T-helper 2 cell treated with Interferon-gamma antibody and Interleukin-4, amounts not matched to agents 5 μg/mL and 100 μg/mL, for 36 hours (primary cell): ENCODE measurements at regions not wholly inside any gene's neighbourhood (a gene's known extent, or its start where the extent isn't known, plus 50 kb on each side); places are given as distances from the start of the nearest gene placed in this dataset.

Experiments
- DNase-seq: peaks from one replicate; pipeline ENCODE4 v3.0.0; 2021; ENCODE audit warnings: low spot score
- H3K27ac Mint-ChIP-seq: one replicate; pipeline ENCODE4 v1.8.0; 2021; ENCODE audit warnings: mild to moderate bottlenecking, mixed read lengths
- H3K27me3 Mint-ChIP-seq: one replicate; pipeline ENCODE4 v1.8.0; 2021; ENCODE audit warnings: low read depth, mixed read lengths
- H3K36me3 Mint-ChIP-seq: one replicate; pipeline ENCODE4 v1.8.0; 2021; ENCODE audit warnings: low read depth, mixed read lengths
- H3K4me1 Mint-ChIP-seq: one replicate; pipeline ENCODE4 v1.8.0; 2021; ENCODE audit warnings: low read depth, mixed read lengths
- H3K4me3 Mint-ChIP-seq: one replicate; pipeline ENCODE4 v1.8.0; 2022; ENCODE audit warnings: mild to moderate bottlenecking, moderate library complexity, mixed read lengths
- H3K9me3 Mint-ChIP-seq: one replicate; pipeline ENCODE4 v1.8.0; 2021; ENCODE audit warnings: mixed read lengths

DNA sequence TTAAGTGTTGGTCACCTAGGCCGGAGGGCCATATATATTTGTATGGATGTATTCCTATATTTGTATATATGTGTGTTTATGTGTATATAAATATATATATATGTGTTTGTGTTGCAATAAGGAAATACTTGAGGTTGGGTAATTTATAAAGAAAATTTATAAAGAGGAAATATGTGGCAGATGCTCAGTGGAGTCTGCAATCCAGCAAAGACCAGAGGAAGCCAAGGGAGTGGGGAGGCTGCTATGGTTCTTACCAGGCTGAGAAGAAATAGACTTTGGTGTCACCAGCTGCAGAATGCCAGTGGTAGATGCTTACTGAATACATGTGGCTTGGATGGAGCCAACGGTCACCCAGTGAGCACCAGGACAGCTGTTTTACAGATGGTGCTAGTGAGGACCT lies 97.4 kb upstream of the ELOVL5 start:
- peaks cover 2% of the 10 kb centered on the region for H3K4me1 Mint-ChIP-seq
- H3K27me3 Mint-ChIP-seq = peaks cover 13% of the 10 kb centered on the region
- no peak for DNase-seq
- H3K9me3 Mint-ChIP-seq = no peaks in the 10 kb centered on the region
- H3K27ac Mint-ChIP-seq = no peak overlapping the region
- H3K36me3 Mint-ChIP-seq = no peaks in the 10 kb centered on the region
- no peak overlapping the region for H3K4me3 Mint-ChIP-seq

DNA sequence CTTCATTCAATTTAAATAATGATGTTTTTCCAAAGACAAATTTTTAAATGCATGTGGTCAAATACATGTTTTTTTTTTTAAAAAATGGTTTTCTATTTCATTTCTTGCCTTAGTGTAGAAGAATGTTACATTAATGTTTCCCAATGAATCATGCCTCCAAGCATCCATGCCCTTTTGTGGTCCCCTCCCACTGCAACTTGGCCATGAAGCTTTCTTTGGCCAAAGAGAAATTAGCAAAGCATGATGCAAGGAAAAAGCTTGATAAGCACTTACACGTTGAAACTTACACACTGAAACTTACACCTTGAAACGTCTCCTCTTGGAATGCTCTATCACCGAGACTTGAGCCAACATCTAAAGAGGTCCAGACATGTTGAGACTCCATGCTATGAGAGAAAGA lies 93.0 kb upstream of the ELOVL5 start:
- Mint-ChIP-seq H3K36me3 (no peaks in the 10 kb centered on the region), H3K27ac (no peak overlapping the region), H3K4me1 (peaks cover 18% of the 10 kb centered on the region), H3K9me3 (no peaks in the 10 kb centered on the region), H3K4me3 (no peak overlapping the region), H3K27me3 (peaks cover 11% of the 10 kb centered on the region)
- DNase-seq = no peak

DNA sequence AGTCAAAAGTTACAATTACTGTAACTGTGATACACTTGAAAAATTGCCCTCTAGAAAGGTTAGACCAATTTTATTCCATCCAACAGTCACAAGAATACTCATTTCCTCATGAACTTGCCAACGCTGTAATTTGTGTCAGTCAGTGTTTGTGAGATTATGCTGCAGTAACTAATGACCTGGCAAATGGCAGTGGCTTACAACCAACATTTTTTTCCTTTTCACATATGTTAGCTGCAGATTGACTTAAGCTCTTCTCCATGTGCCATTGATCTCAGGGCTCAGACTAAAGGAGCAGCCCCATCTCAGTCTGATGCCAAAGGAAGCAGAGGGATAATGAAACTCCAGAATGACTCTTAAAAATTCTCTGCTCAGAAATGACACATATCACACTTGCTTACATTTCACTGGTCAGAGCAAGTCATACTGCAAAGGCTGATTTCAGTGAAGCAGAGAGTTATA lies 92.3 kb upstream of the ELOVL5 start:
- no peaks in the 10 kb centered on the region for H3K36me3 Mint-ChIP-seq
- DNase-seq = peak; percentile 17
- H3K27ac Mint-ChIP-seq = no peak overlapping the region
- no peaks in the 10 kb centered on the region for H3K9me3 Mint-ChIP-seq
- peaks cover 8% of the 10 kb centered on the region for H3K27me3 Mint-ChIP-seq
- peaks cover 21% of the 10 kb centered on the region for H3K4me1 Mint-ChIP-seq
- H3K4me3 Mint-ChIP-seq = no peak overlapping the region

DNA sequence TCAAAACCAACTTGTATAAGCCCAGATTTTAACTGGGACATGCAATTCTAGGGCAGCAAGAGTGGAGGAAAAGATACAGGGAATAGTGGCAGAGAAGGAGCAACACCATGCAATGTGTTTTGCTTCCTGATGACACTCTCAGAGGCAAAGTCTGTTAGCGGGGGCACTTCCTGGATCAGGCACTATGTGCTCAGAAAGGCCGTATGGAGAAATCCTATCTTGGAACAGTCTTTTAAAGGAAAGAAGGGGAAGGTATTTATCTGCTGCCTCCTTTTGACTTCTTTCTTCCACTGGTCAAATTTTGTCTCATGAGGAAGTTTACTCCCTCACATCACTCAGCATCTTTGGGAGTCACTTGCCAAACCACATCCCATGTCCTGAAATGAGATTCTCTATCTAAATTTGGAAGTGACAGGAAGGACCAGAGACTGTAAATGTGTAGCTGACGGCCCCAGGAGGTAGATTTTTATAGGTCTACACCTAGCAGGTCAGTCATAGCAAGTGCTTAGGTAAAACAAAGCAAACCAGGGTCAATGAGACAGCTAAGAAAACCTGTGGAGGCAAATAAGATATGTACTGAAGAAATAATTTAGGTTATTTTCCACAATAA lies 91.7 kb upstream of the ELOVL5 start:
- H3K4me1 Mint-ChIP-seq = peaks cover 21% of the 10 kb centered on the region
- no peaks in the 10 kb centered on the region for H3K9me3 Mint-ChIP-seq
- no peaks in the 10 kb centered on the region for H3K36me3 Mint-ChIP-seq
- no peak overlapping the region for H3K4me3 Mint-ChIP-seq
- peaks cover 6% of the 10 kb centered on the region for H3K27me3 Mint-ChIP-seq
- no peak for DNase-seq
- no peak overlapping the region for H3K27ac Mint-ChIP-seq

DNA sequence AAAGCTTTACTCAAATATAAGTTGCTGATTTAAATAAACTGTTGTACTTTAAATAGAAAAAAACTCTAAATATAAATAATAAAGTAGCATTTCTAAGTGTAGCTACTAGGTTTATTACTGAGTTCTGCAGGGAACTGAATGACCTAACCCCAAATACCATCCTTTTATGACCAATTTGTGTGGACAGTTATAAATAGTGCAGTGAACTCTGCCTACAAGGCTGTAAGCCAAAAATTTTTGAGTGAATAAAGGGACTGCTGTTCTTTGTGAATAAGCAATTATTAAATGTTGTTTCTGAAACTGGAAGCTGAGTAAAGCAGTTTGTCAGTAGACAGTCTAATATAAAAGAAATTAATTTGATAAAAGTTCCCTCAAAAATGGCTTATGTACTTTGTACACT lies 90.8 kb upstream of the ELOVL5 start:
- H3K36me3 Mint-ChIP-seq = no peaks in the 10 kb centered on the region
- H3K4me1 Mint-ChIP-seq = peaks cover 21% of the 10 kb centered on the region
- peaks cover 5% of the 10 kb centered on the region for H3K27me3 Mint-ChIP-seq
- no peak overlapping the region for H3K4me3 Mint-ChIP-seq
- no peaks in the 10 kb centered on the region for H3K9me3 Mint-ChIP-seq
- no peak for DNase-seq
- H3K27ac Mint-ChIP-seq = no peak overlapping the region

DNA sequence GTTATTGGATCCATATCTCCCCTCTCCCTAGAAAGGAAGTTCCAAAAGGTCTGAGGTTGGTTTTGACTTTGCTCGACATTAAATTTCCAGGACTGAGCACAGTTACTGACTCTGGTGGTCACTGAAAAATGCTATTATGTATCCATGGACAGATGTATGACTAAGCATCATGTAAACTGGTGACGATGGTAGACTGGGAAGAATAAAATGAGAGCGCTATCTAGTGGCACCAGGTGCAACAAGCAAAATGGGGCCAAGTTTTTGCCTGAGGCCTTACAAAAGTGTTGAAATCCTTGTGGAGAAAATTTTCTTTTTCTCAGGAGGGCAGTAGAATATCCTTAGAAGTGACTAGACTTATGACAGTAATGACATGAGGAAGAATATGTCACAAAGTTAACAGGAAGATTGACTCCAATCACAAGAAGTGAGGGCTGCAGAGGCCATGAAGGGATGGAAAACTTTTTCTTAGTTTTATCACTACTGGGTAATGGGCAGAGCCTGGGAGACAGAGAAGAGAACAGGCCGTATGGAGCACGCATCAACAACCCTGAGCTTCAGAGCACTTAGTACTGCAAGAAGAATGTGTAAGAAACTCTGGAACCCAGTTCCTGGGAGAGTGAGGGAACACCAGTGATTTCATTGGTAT lies 88.9 kb upstream of the ELOVL5 start:
- no peak overlapping the region for H3K27ac Mint-ChIP-seq
- no peaks in the 10 kb centered on the region for H3K36me3 Mint-ChIP-seq
- DNase-seq = peak; percentile 11
- peaks cover 21% of the 10 kb centered on the region for H3K4me1 Mint-ChIP-seq
- no peak overlapping the region for H3K4me3 Mint-ChIP-seq
- H3K9me3 Mint-ChIP-seq = no peaks in the 10 kb centered on the region
- peaks cover 2% of the 10 kb centered on the region for H3K27me3 Mint-ChIP-seq

DNA sequence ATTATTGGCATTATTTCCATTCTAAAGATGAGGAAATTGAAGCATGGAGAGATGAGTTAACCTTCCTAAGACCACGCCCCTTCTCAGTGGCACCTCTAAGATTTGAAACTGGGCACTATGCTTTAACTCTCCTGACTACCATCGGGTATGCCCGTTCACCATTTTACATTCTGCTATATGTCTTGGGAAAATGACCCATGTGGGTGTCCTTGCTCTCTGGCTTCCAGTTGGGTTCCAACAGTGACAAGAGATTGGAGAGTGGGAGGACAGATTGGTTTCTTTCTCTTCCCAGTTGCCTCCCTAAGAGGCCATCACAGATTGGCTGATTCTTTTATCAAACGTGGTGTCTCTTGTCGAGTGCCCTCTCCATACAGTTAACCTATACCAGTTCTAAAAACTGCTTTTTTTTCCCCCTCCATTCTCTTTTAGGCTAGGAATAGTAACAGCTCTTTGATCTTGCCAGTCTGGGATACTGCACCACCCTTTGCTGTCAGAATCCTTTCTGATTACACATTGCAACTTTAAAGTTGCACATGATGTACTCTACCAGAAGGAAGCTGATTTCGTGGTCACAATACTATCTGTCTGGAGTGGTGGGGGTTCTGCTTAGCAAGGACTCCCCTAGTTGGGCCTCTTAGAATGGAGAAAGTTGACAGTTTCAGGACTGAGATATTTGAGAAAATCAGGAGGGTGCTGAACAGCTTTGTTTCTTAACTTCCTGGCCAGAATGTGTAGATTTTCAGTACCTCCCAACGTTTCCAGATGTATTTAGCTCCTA lies 88.0 kb upstream of the ELOVL5 start:
- H3K4me1 Mint-ChIP-seq = peaks cover 24% of the 10 kb centered on the region
- H3K9me3 Mint-ChIP-seq = no peaks in the 10 kb centered on the region
- no peak for DNase-seq
- no peak overlapping the region for H3K27ac Mint-ChIP-seq
- no peaks in the 10 kb centered on the region for H3K36me3 Mint-ChIP-seq
- peaks cover 2% of the 10 kb centered on the region for H3K27me3 Mint-ChIP-seq
- H3K4me3 Mint-ChIP-seq = no peak overlapping the region

DNA sequence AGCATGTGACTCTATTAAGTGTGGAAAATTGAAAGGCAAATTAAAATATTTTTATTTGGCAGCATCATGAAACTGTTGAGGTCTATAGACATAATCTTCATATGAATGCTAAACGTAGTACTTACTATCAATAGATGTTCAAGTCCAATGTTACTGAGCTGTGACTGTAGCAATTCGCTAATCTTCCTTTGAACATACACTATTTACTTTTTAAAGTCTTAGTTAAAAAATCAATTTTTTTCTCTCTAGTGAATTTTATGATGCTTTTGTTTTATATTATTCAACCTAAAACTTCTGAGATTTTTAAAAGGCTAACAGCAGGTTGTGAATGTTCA lies 85.2 kb upstream of the ELOVL5 start:
- peaks cover 22% of the 10 kb centered on the region for H3K4me1 Mint-ChIP-seq
- H3K27ac Mint-ChIP-seq = no peak overlapping the region
- peaks cover 2% of the 10 kb centered on the region for H3K27me3 Mint-ChIP-seq

DNA sequence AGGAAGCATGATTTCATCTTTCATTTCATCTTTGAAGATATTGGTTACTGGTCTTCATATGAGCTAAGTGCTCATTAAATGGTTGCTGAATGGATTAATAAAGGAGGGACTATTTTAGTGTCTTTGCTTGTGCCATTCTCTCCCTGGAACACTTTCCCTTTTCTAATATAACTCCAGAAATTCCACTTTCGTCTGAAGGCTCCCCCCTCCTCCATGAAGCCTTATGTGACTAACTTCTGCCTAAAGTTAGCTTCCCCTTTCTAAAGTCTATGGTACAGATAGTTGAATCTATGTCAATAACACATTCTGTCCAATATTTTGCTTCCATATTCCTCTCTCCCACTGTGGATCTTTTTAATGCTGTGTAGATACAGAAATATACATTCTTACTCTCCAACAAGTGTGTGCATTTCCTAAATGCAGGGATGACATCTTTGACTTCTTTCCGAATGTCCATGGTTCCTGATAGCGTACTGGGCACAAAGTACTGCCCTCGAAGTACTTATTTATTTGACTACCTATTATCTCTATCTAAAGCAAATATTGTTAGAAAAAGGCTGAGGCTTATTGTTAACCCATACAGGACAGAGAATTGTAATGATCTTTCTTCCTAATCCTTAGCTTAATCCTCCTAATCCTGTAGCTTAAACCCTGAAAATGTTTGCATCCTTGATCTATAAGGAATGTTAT lies 84.7 kb upstream of the ELOVL5 start:
- Mint-ChIP-seq H3K36me3 (no peaks in the 10 kb centered on the region), H3K4me1 (peaks cover 23% of the 10 kb centered on the region)

More for the DNA sequence above, 85.2 kb upstream of the ELOVL5 start:
- H3K36me3 Mint-ChIP-seq = no peaks in the 10 kb centered on the region
- no peak for DNase-seq
- no peaks in the 10 kb centered on the region for H3K9me3 Mint-ChIP-seq
- H3K4me3 Mint-ChIP-seq = no peak overlapping the region

DNA sequence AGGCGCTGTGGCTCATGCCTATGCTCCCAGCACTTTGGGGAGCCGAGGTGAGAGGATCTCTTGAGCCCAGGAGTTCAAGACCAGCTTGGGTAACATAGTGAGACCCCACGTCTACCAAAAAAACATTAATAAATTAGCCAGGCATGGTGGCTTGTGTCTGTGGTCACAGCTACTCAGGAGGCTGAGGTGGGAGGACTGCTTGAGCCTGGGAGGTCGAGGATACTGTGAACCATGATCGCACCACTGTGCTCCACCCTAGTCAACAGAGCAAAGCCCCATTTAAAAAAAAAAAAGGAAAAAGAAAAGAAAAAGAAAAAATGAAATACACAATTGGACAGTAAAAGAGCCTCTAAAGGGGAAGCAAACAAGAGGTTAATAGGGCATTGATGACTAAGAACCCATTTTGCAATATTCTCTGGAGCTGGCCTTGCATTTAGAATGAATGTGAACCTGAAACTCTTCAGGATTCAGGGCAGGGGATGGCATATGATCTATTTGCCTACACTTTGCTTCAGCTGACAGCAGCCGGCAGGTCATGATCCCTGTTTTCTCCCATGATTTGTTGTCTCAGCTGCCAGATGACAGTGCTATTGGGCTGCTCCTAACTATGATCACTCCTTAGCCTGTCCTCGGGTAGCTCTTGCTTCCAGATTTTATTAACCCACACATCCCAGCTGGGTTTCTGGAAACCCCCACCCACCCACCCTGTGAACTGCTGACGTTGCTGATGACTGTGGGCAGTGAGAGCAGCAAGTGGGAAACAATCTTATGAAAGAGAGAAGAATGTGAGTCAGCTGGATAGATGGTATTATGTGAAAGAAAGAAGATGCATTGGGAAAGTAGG lies 83.8 kb upstream of the ELOVL5 start:
- H3K9me3 Mint-ChIP-seq = no peaks in the 10 kb centered on the region
- H3K27ac Mint-ChIP-seq = no peak overlapping the region

More for the DNA sequence above, 84.7 kb upstream of the ELOVL5 start:
- no peak for DNase-seq
- no peaks in the 10 kb centered on the region for H3K9me3 Mint-ChIP-seq
- no peak overlapping the region for H3K4me3 Mint-ChIP-seq
- H3K27me3 Mint-ChIP-seq = no peaks in the 10 kb centered on the region
- H3K27ac Mint-ChIP-seq = no peak overlapping the region

DNA sequence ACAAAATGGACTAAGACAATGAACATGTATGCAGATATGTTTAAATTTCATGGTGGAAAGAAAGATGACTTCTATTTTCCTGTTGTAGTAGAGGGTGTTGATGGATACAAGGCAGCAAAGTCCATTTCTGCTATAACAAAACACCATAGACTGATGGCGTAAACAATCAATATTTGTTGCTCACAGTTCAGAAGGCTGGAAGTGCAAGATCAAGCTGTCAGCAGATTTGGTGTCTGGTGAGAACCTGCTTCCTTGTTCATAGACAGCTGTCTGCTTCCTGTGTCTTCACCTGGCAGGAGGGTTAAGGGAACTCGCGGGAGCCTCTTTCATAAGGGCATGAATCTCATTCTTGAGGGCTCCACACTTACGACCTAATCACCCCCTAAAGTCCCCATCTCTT lies 83.0 kb upstream of the ELOVL5 start:
- Mint-ChIP-seq H3K4me3 (no peak overlapping the region), H3K27ac (no peak overlapping the region), H3K27me3 (no peaks in the 10 kb centered on the region)

More for the DNA sequence above, 83.8 kb upstream of the ELOVL5 start:
- peaks cover 23% of the 10 kb centered on the region for H3K4me1 Mint-ChIP-seq
- no peak for DNase-seq
- no peak overlapping the region for H3K4me3 Mint-ChIP-seq
- H3K36me3 Mint-ChIP-seq = no peaks in the 10 kb centered on the region
- H3K27me3 Mint-ChIP-seq = no peaks in the 10 kb centered on the region

DNA sequence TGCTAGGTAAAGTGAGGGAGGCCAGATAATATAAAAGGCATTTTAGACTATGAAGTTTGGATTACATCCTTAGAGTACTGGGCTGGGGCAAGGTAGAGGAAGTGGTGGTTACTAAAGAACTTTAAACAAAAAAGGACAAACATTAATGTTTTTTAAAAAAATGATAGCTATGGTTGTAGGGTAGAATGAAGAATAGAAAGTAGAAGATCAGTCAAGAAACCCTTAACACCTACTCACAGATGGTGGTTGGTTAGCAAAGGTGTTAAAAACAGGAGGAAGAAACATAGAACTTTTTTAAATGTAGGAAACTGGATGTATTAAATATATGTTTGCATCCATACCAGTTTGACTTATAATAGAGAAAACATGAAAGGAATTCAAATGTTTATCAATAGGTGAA lies 80.7 kb upstream of the ELOVL5 start:
- no peak overlapping the region for H3K4me3 Mint-ChIP-seq
- H3K36me3 Mint-ChIP-seq = no peaks in the 10 kb centered on the region
- no peak for DNase-seq
- no peak overlapping the region for H3K27ac Mint-ChIP-seq
- H3K4me1 Mint-ChIP-seq = peaks cover 26% of the 10 kb centered on the region
- no peaks in the 10 kb centered on the region for H3K9me3 Mint-ChIP-seq
- peaks cover under 1% of the 10 kb centered on the region for H3K27me3 Mint-ChIP-seq

More for the DNA sequence above, 83.0 kb upstream of the ELOVL5 start:
- Mint-ChIP-seq H3K4me1 (peaks cover 19% of the 10 kb centered on the region), H3K9me3 (no peaks in the 10 kb centered on the region), H3K36me3 (no peaks in the 10 kb centered on the region)
- DNase-seq = no peak

DNA sequence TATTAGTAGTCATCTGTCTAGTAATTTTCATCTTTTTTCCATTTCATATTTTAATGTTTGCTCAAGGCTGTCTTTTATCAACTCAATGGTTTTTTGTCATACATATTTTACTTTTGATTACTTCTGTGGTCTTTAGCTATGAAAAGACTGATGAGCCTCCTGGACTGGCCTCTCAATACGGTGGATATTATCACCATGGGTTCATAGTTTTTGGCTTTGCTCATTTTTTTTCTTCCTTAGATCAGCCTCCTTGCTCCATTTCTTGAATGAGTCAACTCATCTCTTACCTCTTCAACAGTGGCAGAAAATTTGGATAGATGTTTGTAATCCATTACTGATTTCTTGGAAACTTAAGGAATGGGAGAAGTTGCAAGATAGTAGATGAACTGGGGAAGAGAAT lies 80.1 kb upstream of the ELOVL5 start:
- no peaks in the 10 kb centered on the region for H3K36me3 Mint-ChIP-seq
- H3K27me3 Mint-ChIP-seq = peaks cover 5% of the 10 kb centered on the region
- H3K4me1 Mint-ChIP-seq = peaks cover 29% of the 10 kb centered on the region
- H3K27ac Mint-ChIP-seq = no peak overlapping the region
- H3K9me3 Mint-ChIP-seq = no peaks in the 10 kb centered on the region
- no peak overlapping the region for H3K4me3 Mint-ChIP-seq
- no peak for DNase-seq
